ENCODE measurements at regions not wholly inside any gene's neighbourhood (a gene's known extent, or its start where the extent isn't known, plus 50 kb on each side); places are given as distances from the start of the nearest gene placed in this dataset.

- 64 to 78% methylated on average over 1 of the region's 1 CpG for whole genome bisulfite sequencing, 2 donors
- DNase-seq (ENCODE audit: low spot score in 2 of 2) = no peak
- intact Hi-C loops (cut with DNase I; ENCODE audit: low total_unique reads) = no loop called here
- H3K4me3 ChIP-seq (ENCODE audit: low read depth, poor library complexity, severe bottlenecking) = no peak overlapping the region
- TF ChIP-seq, protein P1, sequence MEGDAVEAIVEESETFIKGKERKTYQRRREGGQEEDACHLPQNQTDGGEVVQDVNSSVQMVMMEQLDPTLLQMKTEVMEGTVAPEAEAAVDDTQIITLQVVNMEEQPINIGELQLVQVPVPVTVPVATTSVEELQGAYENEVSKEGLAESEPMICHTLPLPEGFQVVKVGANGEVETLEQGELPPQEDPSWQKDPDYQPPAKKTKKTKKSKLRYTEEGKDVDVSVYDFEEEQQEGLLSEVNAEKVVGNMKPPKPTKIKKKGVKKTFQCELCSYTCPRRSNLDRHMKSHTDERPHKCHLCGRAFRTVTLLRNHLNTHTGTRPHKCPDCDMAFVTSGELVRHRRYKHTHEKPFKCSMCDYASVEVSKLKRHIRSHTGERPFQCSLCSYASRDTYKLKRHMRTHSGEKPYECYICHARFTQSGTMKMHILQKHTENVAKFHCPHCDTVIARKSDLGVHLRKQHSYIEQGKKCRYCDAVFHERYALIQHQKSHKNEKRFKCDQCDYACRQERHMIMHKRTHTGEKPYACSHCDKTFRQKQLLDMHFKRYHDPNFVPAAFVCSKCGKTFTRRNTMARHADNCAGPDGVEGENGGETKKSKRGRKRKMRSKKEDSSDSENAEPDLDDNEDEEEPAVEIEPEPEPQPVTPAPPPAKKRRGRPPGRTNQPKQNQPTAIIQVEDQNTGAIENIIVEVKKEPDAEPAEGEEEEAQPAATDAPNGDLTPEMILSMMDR (IDR thresholded peaks at IDR 0.05) = no peak
- no peak for TF ChIP-seq POLR2A (IDR thresholded peaks at IDR 0.05)
Observed at GRCh38 chr7:52775876-52776275, 259.6 kb upstream of the POM121L12 start.

GRCh38 chr7:52771177-52771576 lies 264.3 kb upstream of the POM121L12 start:
- no peak for DNase-seq (ENCODE audit: low spot score in 2 of 2)
- no peak overlapping the region for H3K4me3 ChIP-seq (ENCODE audit: low read depth, poor library complexity, severe bottlenecking)
- 79 to 85% methylated on average over 5 of the region's 5 CpGs for WGBS, 2 donors
- TF ChIP-seq POLR2A (IDR thresholded peaks at IDR 0.05) = no peak
- TF ChIP-seq, protein P1 (IDR thresholded peaks at IDR 0.05) = no peak
- intact Hi-C loops (cut with DNase I; ENCODE audit: low total_unique reads) = no loop called here

GRCh38 chr7:52764492-52765169 lies 270.8 kb upstream of the POM121L12 start:
- no peak overlapping the region for H3K4me3 ChIP-seq (ENCODE audit: low read depth, poor library complexity, severe bottlenecking)
- DNase-seq (ENCODE audit: low spot score in 2 of 2) = no peak
- no peak for TF ChIP-seq POLR2A (IDR thresholded peaks at IDR 0.05)
- TF ChIP-seq, protein P1 (IDR thresholded peaks at IDR 0.05) = no peak
- intact Hi-C loops (cut with DNase I; ENCODE audit: low total_unique reads) = no loop called here

DNA sequence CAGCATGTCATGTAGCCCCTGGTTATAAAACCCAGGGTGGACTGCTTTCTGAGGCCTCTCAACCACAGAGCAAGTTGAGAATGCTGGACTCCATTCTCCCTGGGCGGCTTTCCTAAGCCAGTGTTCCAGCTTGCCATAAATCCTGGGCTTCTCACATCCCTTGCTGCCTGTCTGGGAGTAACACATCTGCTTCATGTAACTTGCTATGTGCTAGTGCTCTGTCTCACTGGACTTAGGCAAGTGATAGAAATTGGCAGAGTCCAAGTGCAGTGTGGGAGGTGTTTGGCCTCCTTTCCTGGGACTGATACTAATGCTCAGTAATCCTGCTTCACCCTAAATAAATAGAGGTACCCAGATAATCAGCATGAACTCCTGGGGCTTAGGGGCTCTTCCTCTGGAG lies 277.1 kb upstream of the POM121L12 start:
- no peak overlapping the region for H3K4me3 ChIP-seq (ENCODE audit: low read depth, poor library complexity, severe bottlenecking)
- no peak for DNase-seq (ENCODE audit: low spot score in 2 of 2)
- WGBS, 2 donors = 11 to 56% methylated on average over 1 of the region's 1 CpG
- no peak for TF ChIP-seq POLR2A (IDR thresholded peaks at IDR 0.05)
- TF ChIP-seq, protein P1 (IDR thresholded peaks at IDR 0.05) = no peak
- intact Hi-C loops (cut with DNase I; ENCODE audit: low total_unique reads) = loop anchor here (10.0 kb wide), 1 partner anchor 266 kb away; no protein-coding TSS in a partner anchor

- H3K4me3 ChIP-seq (ENCODE audit: low read depth, poor library complexity, severe bottlenecking) = no peak overlapping the region
- TF ChIP-seq, protein P1 (IDR thresholded peaks at IDR 0.05) = no peak
- TF ChIP-seq POLR2A (IDR thresholded peaks at IDR 0.05) = no peak
- no peak for DNase-seq (ENCODE audit: low spot score in 2 of 2)
- WGBS, 2 donors = 91 to 92% methylated on average over 12 of the region's 12 CpGs
- intact Hi-C loops (cut with DNase I; ENCODE audit: low total_unique reads) = loop anchor here (10.0 kb wide), 1 partner anchor 271 kb away; no protein-coding TSS in a partner anchor
Observed at GRCh38 chr7:52753855-52754254, 281.6 kb upstream of the POM121L12 start.

- no peak overlapping the region for H3K4me3 ChIP-seq (ENCODE audit: low read depth, poor library complexity, severe bottlenecking)
- WGBS, 2 donors = 67 to 79% methylated on average over 4 of the region's 4 CpGs
- intact Hi-C loops (cut with DNase I; ENCODE audit: low total_unique reads) = loop anchor here (10.0 kb wide), 1 partner anchor 272 kb away; no protein-coding TSS in a partner anchor
- no peak for TF ChIP-seq POLR2A (IDR thresholded peaks at IDR 0.05)
- TF ChIP-seq, protein P1 (IDR thresholded peaks at IDR 0.05) = no peak
- no peak for DNase-seq (ENCODE audit: low spot score in 2 of 2)
Observed at GRCh38 chr7:52752891-52753290, 282.5 kb upstream of the POM121L12 start.

All from lower leg skin (tissue), 4 donors.